Colonic mucosa (tissue), 4 donors: ENCODE measurements at regions not wholly inside any gene's neighbourhood (a gene's known extent, or its start where the extent isn't known, plus 50 kb on each side); places are given as distances from the start of the nearest gene placed in this dataset.
"Not testable (repeated sequence)": the region's sequence is repeated elsewhere in the genome, so short reads cannot be mapped to it uniquely, and the experiment has no call there.

Experiments used
- DNase-seq: peaks from one replicate; pipeline ENCODE4 v3.0.0-alpha.2; 2020
- H3K27ac ChIP-seq: fragments of 200-600 bp; one replicate; pipeline ENCODE4 v1.8.0; 2021
- H3K27me3 ChIP-seq: fragments of 200-600 bp; one replicate; pipeline ENCODE4 v1.8.0; 2021
- H3K36me3 ChIP-seq: fragments of 200-600 bp; one replicate; pipeline ENCODE4 v1.8.0; 2021
- H3K4me1 ChIP-seq: fragments of 200-600 bp; one replicate; pipeline ENCODE4 v1.8.0; 2021; ENCODE audit warnings: mild to moderate bottlenecking
- H3K4me3 ChIP-seq: fragments of 200-600 bp; one replicate; pipeline ENCODE4 v1.8.0; 2021
- H3K9ac ChIP-seq, 2 donors: one replicate each; pipeline ENCODE4 v1.7.0; 2013; ENCODE audit warnings: control low read depth in 2 of 2, low read depth in 2 of 2, low read length in 2 of 2
- H3K9me3 ChIP-seq: fragments of 200-600 bp; one replicate; pipeline ENCODE4 v1.8.0; 2021
- intact Hi-C: fragments of 100-400 bp; cut with DNase I; formaldehyde crosslinking; loops from one replicate; pipeline ENCODE4 v1.14.1; 2022
- TF ChIP-seq, protein P1 (sequence below): fragments of 200-600 bp; IDR thresholded peaks from one replicate; pipeline ENCODE4 v1.8.0; 2022; ENCODE audit warnings: antibody characterized with exemption, mild to moderate bottlenecking
- donor health status: healthy.
- donor health status: DM: no; HTN: no; CAD: no.
- donor health status: DM: no; HTN: no; CAD: no.

- intact Hi-C loops = no loop called here
- H3K36me3 ChIP-seq = no peaks in the 10 kb centered on the region
- TF ChIP-seq, protein P1, sequence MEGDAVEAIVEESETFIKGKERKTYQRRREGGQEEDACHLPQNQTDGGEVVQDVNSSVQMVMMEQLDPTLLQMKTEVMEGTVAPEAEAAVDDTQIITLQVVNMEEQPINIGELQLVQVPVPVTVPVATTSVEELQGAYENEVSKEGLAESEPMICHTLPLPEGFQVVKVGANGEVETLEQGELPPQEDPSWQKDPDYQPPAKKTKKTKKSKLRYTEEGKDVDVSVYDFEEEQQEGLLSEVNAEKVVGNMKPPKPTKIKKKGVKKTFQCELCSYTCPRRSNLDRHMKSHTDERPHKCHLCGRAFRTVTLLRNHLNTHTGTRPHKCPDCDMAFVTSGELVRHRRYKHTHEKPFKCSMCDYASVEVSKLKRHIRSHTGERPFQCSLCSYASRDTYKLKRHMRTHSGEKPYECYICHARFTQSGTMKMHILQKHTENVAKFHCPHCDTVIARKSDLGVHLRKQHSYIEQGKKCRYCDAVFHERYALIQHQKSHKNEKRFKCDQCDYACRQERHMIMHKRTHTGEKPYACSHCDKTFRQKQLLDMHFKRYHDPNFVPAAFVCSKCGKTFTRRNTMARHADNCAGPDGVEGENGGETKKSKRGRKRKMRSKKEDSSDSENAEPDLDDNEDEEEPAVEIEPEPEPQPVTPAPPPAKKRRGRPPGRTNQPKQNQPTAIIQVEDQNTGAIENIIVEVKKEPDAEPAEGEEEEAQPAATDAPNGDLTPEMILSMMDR = no peak
- no peaks in the 10 kb centered on the region for H3K4me1 ChIP-seq
- DNase-seq = no peak
- no peaks in the 10 kb centered on the region for H3K27me3 ChIP-seq
- no peak overlapping the region for H3K27ac ChIP-seq
- H3K9ac ChIP-seq = no peak overlapping the region
- no peak overlapping the region for H3K4me3 ChIP-seq
- no peaks in the 10 kb centered on the region for H3K9me3 ChIP-seq
Measured at GRCh38 chr11:50181334-50181733, 148.7 kb downstream of the OR4C45 start.

GRCh38 chr11:50182486-50182885 is 149.8 kb downstream of the OR4C45 start:
- Histone ChIP-seq H3K27me3 (no peaks in the 10 kb centered on the region), H3K9me3 (no peaks in the 10 kb centered on the region), H3K9ac (no peak overlapping the region), H3K4me3 (no peak overlapping the region), H3K27ac (no peak overlapping the region), H3K36me3 (no peaks in the 10 kb centered on the region), H3K4me1 (no peaks in the 10 kb centered on the region)
- DNase-seq = no peak
- intact Hi-C loops = no loop called here
- TF ChIP-seq, protein P1 = no peak

DNA sequence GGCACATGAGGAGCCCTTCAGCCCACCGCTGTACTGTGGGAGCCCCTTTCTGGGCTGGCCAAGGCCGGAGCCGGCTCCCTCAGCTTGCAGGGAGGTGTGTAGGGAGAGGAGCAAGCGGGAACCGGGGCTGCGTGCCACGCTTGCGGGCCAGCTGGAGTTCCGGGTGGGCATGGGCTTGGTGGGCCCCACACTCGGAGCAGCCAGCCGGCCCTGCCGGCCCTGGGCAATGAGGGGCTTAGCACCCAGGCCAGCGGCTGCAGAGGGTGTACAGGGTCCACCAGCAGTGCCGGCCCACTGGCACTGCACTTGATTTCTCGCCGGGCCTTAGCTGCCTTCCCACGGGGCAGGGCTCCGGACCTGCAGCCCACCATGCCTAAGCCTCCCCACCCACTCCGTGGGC is 150.5 kb downstream of the OR4C45 start:
- H3K27me3 ChIP-seq, H3K4me1 ChIP-seq, H3K4me3 ChIP-seq, H3K36me3 ChIP-seq, H3K9me3 ChIP-seq, H3K9ac ChIP-seq, H3K27ac ChIP-seq, DNase-seq, intact Hi-C loops: not testable (repeated sequence)

- no peaks in the 10 kb centered on the region for H3K36me3 ChIP-seq
- DNase-seq = no peak
- no peaks in the 10 kb centered on the region for H3K4me1 ChIP-seq
Measured at GRCh38 chr11:50186146-50186545, 153.5 kb downstream of the OR4C45 start.

DNA sequence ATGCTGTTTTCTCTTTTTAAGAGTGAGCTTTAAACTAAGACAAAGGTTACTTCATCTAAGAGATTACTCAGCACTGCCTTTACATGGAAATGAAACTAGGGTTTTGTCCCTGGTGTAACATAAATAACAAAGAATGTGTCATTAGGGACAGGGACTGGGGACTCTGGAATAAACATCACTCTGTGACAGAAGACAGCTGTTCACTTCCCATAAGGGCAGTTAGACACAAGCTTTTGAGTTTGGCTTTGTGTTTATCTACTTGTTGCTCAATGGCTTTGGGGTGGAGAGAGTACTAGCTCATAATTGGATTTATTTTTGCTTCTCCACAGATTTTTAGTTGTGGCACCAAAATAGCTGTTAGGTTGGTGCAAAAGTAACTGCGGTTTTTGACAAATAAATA is 154.5 kb downstream of the OR4C45 start:
- H3K36me3 ChIP-seq = no peaks in the 10 kb centered on the region
- H3K9me3 ChIP-seq = no peaks in the 10 kb centered on the region
- no peak overlapping the region for H3K27ac ChIP-seq
- no peak for DNase-seq
- TF ChIP-seq, protein P1 = no peak
- H3K4me3 ChIP-seq = no peak overlapping the region
- H3K4me1 ChIP-seq = no peaks in the 10 kb centered on the region
- H3K9ac ChIP-seq = no peak overlapping the region
- H3K27me3 ChIP-seq = no peaks in the 10 kb centered on the region
- intact Hi-C loops = no loop called here

More at GRCh38 chr11:50186146-50186545, 153.5 kb downstream of the OR4C45 start:
- Histone ChIP-seq H3K27ac (no peak overlapping the region), H3K9ac (no peak overlapping the region), H3K9me3 (no peaks in the 10 kb centered on the region), H3K4me3 (no peak overlapping the region), H3K27me3 (no peaks in the 10 kb centered on the region)
- TF ChIP-seq, protein P1 = no peak
- intact Hi-C loops = no loop called here

DNA sequence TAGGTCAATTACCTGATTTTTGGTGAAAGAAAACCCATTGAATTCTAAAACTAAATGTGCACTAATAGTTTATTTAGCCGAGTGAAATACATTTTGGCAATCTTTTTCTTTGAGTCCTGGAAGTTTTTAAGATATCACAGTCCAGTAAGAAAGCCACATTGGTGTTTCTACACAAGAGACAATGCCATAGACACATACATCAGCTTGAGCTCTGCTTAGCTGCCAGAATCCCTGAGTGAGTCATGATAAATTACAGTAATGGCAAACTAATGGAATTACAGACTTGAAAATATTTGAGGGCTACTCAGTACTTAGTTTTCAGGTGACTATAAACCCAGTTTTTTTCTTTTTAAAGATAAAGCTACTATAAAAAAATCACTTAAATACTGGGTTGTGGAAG is 155.4 kb downstream of the OR4C45 start:
- TF ChIP-seq, protein P1 = no peak
- Histone ChIP-seq H3K4me3 (no peak overlapping the region), H3K36me3 (no peaks in the 10 kb centered on the region), H3K27ac (no peak overlapping the region), H3K27me3 (no peaks in the 10 kb centered on the region), H3K4me1 (no peaks in the 10 kb centered on the region), H3K9me3 (peaks cover 4% of the 10 kb centered on the region), H3K9ac (no peak overlapping the region)
- intact Hi-C loops = no loop called here
- no peak for DNase-seq
